Thyroid gland (tissue), 4 donors: ENCODE measurements at regions not wholly inside any gene's neighbourhood (a gene's known extent, or its start where the extent isn't known, plus 50 kb on each side); places are given as distances from the start of the nearest gene placed in this dataset.
"Not testable (repeated sequence)": the region's sequence is repeated elsewhere in the genome, so short reads cannot be mapped to it uniquely, and the experiment has no call there.

Experiments used
- POLR2A ChIP-seq, 2 donors: fragments of 450-650 bp; IDR thresholded peaks; one replicate each; pipeline ENCODE4 v1.6.1; 2017; ENCODE audit warnings: antibody characterized with exemption in 2 of 2, mild to moderate bottlenecking in 2 of 2, moderate library complexity in 1 of 2
- TF ChIP-seq, protein P1 (sequence below), 6 experiments: fragments of 200-600 bp in 3 of 6; fragments of 450-650 bp in 3 of 6; sonication (generic) in 3 of 6; IDR thresholded peaks; one replicate each; pipeline ENCODE4 v1.5.1; 2016 to 2019; ENCODE audit warnings: antibody characterized with exemption in 6 of 6, mild to moderate bottlenecking in 2 of 6, inconsistent platforms in 1 of 6, moderate library complexity in 1 of 6

DNA sequence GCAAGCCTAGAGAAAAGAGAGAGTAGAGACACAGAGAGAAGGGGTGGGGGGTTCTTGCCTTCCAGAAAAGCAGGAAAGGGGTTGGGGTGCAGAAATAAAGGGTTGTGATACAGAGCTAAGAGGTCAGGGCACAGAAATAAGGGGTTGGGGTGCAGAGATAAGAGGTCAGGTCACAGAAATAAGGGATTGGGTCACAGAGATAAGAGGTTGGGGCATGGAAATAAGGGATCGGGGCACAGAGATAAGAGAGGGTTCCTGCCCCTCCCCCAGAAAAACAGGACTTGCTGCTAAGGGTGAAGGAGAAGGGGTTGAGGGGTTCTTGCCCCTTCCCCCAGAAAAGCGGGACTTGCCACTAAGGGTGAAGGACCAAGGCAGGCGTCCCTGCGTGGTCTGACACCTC lies 189.6 kb upstream of the FRG2C start:
- TF ChIP-seq, protein P1, sequence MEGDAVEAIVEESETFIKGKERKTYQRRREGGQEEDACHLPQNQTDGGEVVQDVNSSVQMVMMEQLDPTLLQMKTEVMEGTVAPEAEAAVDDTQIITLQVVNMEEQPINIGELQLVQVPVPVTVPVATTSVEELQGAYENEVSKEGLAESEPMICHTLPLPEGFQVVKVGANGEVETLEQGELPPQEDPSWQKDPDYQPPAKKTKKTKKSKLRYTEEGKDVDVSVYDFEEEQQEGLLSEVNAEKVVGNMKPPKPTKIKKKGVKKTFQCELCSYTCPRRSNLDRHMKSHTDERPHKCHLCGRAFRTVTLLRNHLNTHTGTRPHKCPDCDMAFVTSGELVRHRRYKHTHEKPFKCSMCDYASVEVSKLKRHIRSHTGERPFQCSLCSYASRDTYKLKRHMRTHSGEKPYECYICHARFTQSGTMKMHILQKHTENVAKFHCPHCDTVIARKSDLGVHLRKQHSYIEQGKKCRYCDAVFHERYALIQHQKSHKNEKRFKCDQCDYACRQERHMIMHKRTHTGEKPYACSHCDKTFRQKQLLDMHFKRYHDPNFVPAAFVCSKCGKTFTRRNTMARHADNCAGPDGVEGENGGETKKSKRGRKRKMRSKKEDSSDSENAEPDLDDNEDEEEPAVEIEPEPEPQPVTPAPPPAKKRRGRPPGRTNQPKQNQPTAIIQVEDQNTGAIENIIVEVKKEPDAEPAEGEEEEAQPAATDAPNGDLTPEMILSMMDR (IDR thresholded peaks at IDR 0.05), result not testable (repeated sequence)
- not testable (repeated sequence) for TF ChIP-seq POLR2A (IDR thresholded peaks at IDR 0.05)
